Body of pancreas (tissue), 4 donors: ENCODE measurements at regions not wholly inside any gene's neighbourhood (a gene's known extent, or its start where the extent isn't known, plus 50 kb on each side); places are given as distances from the start of the nearest gene placed in this dataset.

Source experiments
- ATAC-seq: fragments of 150-250 bp; one replicate; pipeline ENCODE4 v1.9.1; 2016
- DNase-seq, 4 donors: peaks; one replicate each; pipeline ENCODE4 v3.0.0-alpha.2; 2019
- H3K27ac ChIP-seq, 4 donors: fragments of 200-600 bp; sonication (generic); 1 replicate in 3 of 4; 2 replicates in 1 of 4; pipeline versions ENCODE4 v1.5.1 to v1.6.1; 2016 to 2019; ENCODE audit warnings: mild to moderate bottlenecking in 1 of 4, mixed read lengths in 1 of 4, moderate library complexity in 1 of 4
- H3K27me3 ChIP-seq, 2 donors: fragments of 200-600 bp; sonication (generic); one replicate each; pipeline ENCODE4 v1.6.0; 2016; ENCODE audit warnings: mild to moderate bottlenecking in 1 of 2
- H3K36me3 ChIP-seq, 2 donors: fragments of 200-600 bp; sonication (generic); replicated peaks in 1 of 2; 2 replicates each; pipeline ENCODE4 v1.5.1; 2016; ENCODE audit warnings: low read depth in 2 of 2; ENCODE audit not compliant: insufficient read depth in 1 of 2
- H3K4me1 ChIP-seq: fragments of 200-600 bp; sonication (generic); one replicate; pipeline ENCODE4 v1.6.0; 2016
- H3K4me3 ChIP-seq, 2 donors: fragments of 200-600 bp; sonication (generic); 1 replicate in 1 of 2; 2 replicates in 1 of 2; pipeline ENCODE4 v1.5.1; 2016 to 2019
- H3K9me3 ChIP-seq, 3 donors: fragments of 200-600 bp; sonication (generic); 1 replicate in 2 of 3; 2 replicates in 1 of 3; pipeline ENCODE4 v1.5.1; 2016
- POLR2A ChIP-seq, 3 donors: fragments of 450-650 bp; IDR thresholded peaks; one replicate each; pipeline ENCODE4 v1.6.1; 2016; ENCODE audit warnings: antibody characterized with exemption in 3 of 3, mild to moderate bottlenecking in 2 of 3
- WGBS, 2 donors: methylation state at CpG; one replicate each; pipeline ENCODE4 v1.1.5; 2017; 5-methylcytosine and 5-hydroxymethylcytosine counted together
- intact Hi-C: fragments of 100-400 bp; cut with DNase I; formaldehyde crosslinking; loops from one replicate; pipeline ENCODE4 v1.15.1; 2023
- TF ChIP-seq, protein P1 (sequence below), 7 experiments: fragments of 450-650 bp in 4 of 7; fragments of 200-600 bp in 3 of 7; sonication (generic) in 3 of 7; IDR thresholded peaks; one replicate each; pipeline ENCODE4 v1.5.1; 2016 to 2019; ENCODE audit warnings: antibody characterized with exemption in 7 of 7

- no peaks in the 10 kb centered on the region for H3K36me3 ChIP-seq
- ATAC-seq (no peak), DNase-seq (no peak)
- intact Hi-C loops, result no loop called here
- H3K27ac ChIP-seq, result no peak overlapping the region
- no peaks in the 10 kb centered on the region for H3K4me1 ChIP-seq
- no peak overlapping the region for H3K4me3 ChIP-seq
- H3K9me3 ChIP-seq, result no peaks in the 10 kb centered on the region
- no peaks in the 10 kb centered on the region for H3K27me3 ChIP-seq
- TF ChIP-seq, protein P1, sequence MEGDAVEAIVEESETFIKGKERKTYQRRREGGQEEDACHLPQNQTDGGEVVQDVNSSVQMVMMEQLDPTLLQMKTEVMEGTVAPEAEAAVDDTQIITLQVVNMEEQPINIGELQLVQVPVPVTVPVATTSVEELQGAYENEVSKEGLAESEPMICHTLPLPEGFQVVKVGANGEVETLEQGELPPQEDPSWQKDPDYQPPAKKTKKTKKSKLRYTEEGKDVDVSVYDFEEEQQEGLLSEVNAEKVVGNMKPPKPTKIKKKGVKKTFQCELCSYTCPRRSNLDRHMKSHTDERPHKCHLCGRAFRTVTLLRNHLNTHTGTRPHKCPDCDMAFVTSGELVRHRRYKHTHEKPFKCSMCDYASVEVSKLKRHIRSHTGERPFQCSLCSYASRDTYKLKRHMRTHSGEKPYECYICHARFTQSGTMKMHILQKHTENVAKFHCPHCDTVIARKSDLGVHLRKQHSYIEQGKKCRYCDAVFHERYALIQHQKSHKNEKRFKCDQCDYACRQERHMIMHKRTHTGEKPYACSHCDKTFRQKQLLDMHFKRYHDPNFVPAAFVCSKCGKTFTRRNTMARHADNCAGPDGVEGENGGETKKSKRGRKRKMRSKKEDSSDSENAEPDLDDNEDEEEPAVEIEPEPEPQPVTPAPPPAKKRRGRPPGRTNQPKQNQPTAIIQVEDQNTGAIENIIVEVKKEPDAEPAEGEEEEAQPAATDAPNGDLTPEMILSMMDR (IDR thresholded peaks at IDR 0.05), result no peak
- TF ChIP-seq POLR2A (IDR thresholded peaks at IDR 0.05), result no peak
These were observed 247.6 kb upstream of the CNKSR2 start for GRCh38 chrX:21126661-21127060.

DNA sequence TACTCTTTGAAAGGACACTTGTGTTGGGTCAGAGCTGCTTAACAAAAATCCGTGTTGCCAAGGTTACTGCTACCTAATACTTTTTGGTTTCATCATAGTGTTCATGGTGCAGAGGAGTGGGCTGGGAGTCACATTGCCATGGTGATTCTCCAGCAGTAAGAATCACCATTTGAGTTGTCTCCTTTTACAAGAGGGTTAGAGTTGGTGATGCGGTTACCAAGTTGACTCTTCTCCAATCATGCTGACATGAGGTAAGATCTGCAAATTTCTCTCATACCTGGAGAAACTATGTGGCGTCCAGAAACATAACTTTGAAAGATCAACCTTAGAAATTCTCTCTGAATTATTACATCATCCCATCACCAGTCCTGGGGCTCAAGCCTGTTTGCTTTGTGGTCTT is 242.9 kb upstream of the CNKSR2 start:
- Histone ChIP-seq H3K9me3 (no peaks in the 10 kb centered on the region), H3K27me3 (no peaks in the 10 kb centered on the region), H3K4me3 (no peak overlapping the region), H3K36me3 (no peaks in the 10 kb centered on the region), H3K27ac (no peak overlapping the region), H3K4me1 (no peaks in the 10 kb centered on the region)
- TF ChIP-seq, protein P1 (IDR thresholded peaks at IDR 0.05), result no peak
- TF ChIP-seq POLR2A (IDR thresholded peaks at IDR 0.05), result no peak
- ATAC-seq, result no peak
- no peak for DNase-seq
- intact Hi-C loops, result no loop called here
- WGBS, 2 donors, result 71 to 80% methylated on average over 3 of the region's 3 CpGs

- intact Hi-C loops, result no loop called here
- H3K4me3 ChIP-seq, result no peak overlapping the region
- H3K27me3 ChIP-seq, result no peaks in the 10 kb centered on the region
- H3K9me3 ChIP-seq, result no peaks in the 10 kb centered on the region
- no peak for TF ChIP-seq POLR2A (IDR thresholded peaks at IDR 0.05)
- TF ChIP-seq, protein P1 (IDR thresholded peaks at IDR 0.05), result no peak
- DNase-seq, result no peak
- no peaks in the 10 kb centered on the region for H3K36me3 ChIP-seq
- H3K4me1 ChIP-seq, result no peaks in the 10 kb centered on the region
- no peak overlapping the region for H3K27ac ChIP-seq
- no peak for ATAC-seq
- 60 to 69% methylated on average over 2 of the region's 2 CpGs for WGBS, 2 donors
These were observed 242.4 kb upstream of the CNKSR2 start for GRCh38 chrX:21131786-21132185.

GRCh38 chrX:21132686-21133393 is 241.4 kb upstream of the CNKSR2 start:
- H3K36me3 ChIP-seq, result no peaks in the 10 kb centered on the region
- no peak overlapping the region for H3K4me3 ChIP-seq
- DNase-seq (no peak), ATAC-seq (no peak)
- H3K27ac ChIP-seq, result no peak overlapping the region
- intact Hi-C loops, result no loop called here
- no peaks in the 10 kb centered on the region for H3K4me1 ChIP-seq
- H3K9me3 ChIP-seq, result no peaks in the 10 kb centered on the region
- no peak for TF ChIP-seq POLR2A (IDR thresholded peaks at IDR 0.05)
- TF ChIP-seq, protein P1 (IDR thresholded peaks at IDR 0.05), result no peak
- H3K27me3 ChIP-seq, result no peaks in the 10 kb centered on the region
- WGBS, 2 donors, result 75 to 86% methylated on average over 4 of the region's 4 CpGs

DNA sequence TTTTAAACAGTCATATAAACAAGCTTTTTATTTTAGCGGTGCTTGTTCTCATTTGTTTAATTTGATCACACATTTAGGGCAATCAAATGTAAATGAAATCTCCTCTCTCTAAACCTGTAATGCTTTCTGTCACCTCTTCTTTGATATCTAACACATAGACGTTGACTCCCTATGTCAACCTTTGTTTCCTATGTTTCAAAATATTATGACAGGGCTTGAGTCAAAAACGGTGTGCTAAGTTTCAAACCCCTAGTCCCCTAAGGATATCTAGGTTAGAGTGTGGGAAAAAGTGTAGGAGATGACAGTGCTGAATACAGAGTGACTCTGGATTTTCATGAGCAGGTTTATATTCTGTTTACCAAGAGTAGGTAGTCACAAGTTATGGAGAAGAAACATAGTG is 224.0 kb upstream of the CNKSR2 start:
- Histone ChIP-seq H3K36me3 (no peaks in the 10 kb centered on the region), H3K4me1 (no peaks in the 10 kb centered on the region), H3K27me3 (no peaks in the 10 kb centered on the region), H3K27ac (no peak overlapping the region), H3K9me3 (no peaks in the 10 kb centered on the region), H3K4me3 (no peak overlapping the region)
- TF ChIP-seq POLR2A (IDR thresholded peaks at IDR 0.05), result no peak
- TF ChIP-seq, protein P1 (IDR thresholded peaks at IDR 0.05), result no peak
- DNase-seq (no peak), ATAC-seq (no peak)
- 57 to 69% methylated on average over 3 of the region's 3 CpGs for WGBS, 2 donors
- intact Hi-C loops, result no loop called here
